ENCODE measurements at regions not wholly inside any gene's neighbourhood (a gene's known extent, or its start where the extent isn't known, plus 50 kb on each side); places are given as distances from the start of the nearest gene placed in this dataset.

GRCh38 chr6:11366183-11366933 lies 133.9 kb upstream of the NEDD9 start:
- DNase-seq (ENCODE audit: extremely low read depth, low read depth) = no peak

GRCh38 chr6:11364971-11365397 lies 132.5 kb upstream of the NEDD9 start:
- no peak for DNase-seq (ENCODE audit: extremely low read depth, low read depth)

GRCh38 chr6:11363881-11364576 lies 131.6 kb upstream of the NEDD9 start:
- no peak for DNase-seq (ENCODE audit: extremely low read depth, low read depth)

- DNase-seq (ENCODE audit: extremely low read depth, low read depth) = no peak
Observed at GRCh38 chr6:11362564-11362963, 130.1 kb upstream of the NEDD9 start.

GRCh38 chr6:11358904-11359830 lies 126.7 kb upstream of the NEDD9 start:
- no peak for DNase-seq (ENCODE audit: extremely low read depth, low read depth)

GRCh38 chr6:11357285-11357684 lies 124.8 kb upstream of the NEDD9 start:
- DNase-seq (ENCODE audit: extremely low read depth, low read depth) = no peak

- no peak for DNase-seq (ENCODE audit: extremely low read depth, low read depth)
Observed at GRCh38 chr6:11356404-11357155, 124.1 kb upstream of the NEDD9 start.

- DNase-seq (ENCODE audit: extremely low read depth, low read depth) = no peak
Observed at GRCh38 chr6:11353921-11354389, 121.5 kb upstream of the NEDD9 start.

GRCh38 chr6:11350294-11350693 lies 117.8 kb upstream of the NEDD9 start:
- DNase-seq (ENCODE audit: extremely low read depth, low read depth) = no peak

GRCh38 chr6:11349880-11350279 lies 117.4 kb upstream of the NEDD9 start:
- no peak for DNase-seq (ENCODE audit: extremely low read depth, low read depth)

- DNase-seq (ENCODE audit: extremely low read depth, low read depth) = no peak
Observed at GRCh38 chr6:11346516-11346915, 114.0 kb upstream of the NEDD9 start.

- DNase-seq (ENCODE audit: extremely low read depth, low read depth) = no peak
Observed at GRCh38 chr6:11345536-11345935, 113.1 kb upstream of the NEDD9 start.

- no peak for DNase-seq (ENCODE audit: extremely low read depth, low read depth)
Observed at GRCh38 chr6:11343963-11344723, 111.7 kb upstream of the NEDD9 start.

GRCh38 chr6:11341867-11342266 lies 109.4 kb upstream of the NEDD9 start:
- no peak for DNase-seq (ENCODE audit: extremely low read depth, low read depth)

- no peak for DNase-seq (ENCODE audit: extremely low read depth, low read depth)
Observed at GRCh38 chr6:11341303-11341702, 108.8 kb upstream of the NEDD9 start.

GRCh38 chr6:11339380-11339779 lies 106.9 kb upstream of the NEDD9 start:
- DNase-seq (ENCODE audit: extremely low read depth, low read depth) = no peak

GRCh38 chr6:11337306-11337705 lies 104.8 kb upstream of the NEDD9 start:
- no peak for DNase-seq (ENCODE audit: extremely low read depth, low read depth)

GRCh38 chr6:11335826-11336225 lies 103.4 kb upstream of the NEDD9 start:
- no peak for DNase-seq (ENCODE audit: extremely low read depth, low read depth)

GRCh38 chr6:11333132-11333849 lies 100.8 kb upstream of the NEDD9 start:
- DNase-seq (ENCODE audit: extremely low read depth, low read depth) = no peak

Measured in NCI-H460 (cell line).